ENCODE measurements at regions not wholly inside any gene's neighbourhood (a gene's known extent, or its start where the extent isn't known, plus 50 kb on each side); places are given as distances from the start of the nearest gene placed in this dataset.

DNA sequence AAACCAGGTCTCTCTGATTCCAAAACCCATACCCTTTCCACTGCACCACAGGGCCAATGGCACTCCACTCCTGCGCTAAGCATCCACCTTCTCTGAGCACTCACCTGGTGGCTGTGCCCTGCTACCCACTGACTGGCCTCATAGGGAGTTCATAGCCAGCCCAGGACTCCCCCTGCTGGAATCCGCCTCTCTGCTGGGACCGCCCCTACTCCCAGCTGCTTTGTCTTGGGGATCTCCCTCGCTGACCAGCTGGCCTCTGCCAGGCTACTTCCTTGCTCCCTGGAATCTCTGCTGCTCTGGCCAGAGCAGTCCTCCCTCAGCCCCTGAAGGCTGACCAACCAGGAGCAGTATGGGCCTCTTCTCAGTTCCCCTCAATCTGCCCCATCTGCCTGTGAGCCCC lies 129.7 kb downstream of the FAXC start:
- H3K27me3 Mint-ChIP-seq, result peaks cover 3% of the 10 kb centered on the region
- H3K36me3 Mint-ChIP-seq, result no peaks in the 10 kb centered on the region
- H3K9me3 Mint-ChIP-seq, result no peaks in the 10 kb centered on the region
- H3K4me1 Mint-ChIP-seq, result no peaks in the 10 kb centered on the region
- H3K27ac Mint-ChIP-seq, result no peak overlapping the region
- H3K4me3 Mint-ChIP-seq, result no peak overlapping the region
- ATAC-seq (ENCODE audit: low read depth) (no peak), DNase-seq (ENCODE audit: low spot score in 2 of 2) (no peak)

DNA sequence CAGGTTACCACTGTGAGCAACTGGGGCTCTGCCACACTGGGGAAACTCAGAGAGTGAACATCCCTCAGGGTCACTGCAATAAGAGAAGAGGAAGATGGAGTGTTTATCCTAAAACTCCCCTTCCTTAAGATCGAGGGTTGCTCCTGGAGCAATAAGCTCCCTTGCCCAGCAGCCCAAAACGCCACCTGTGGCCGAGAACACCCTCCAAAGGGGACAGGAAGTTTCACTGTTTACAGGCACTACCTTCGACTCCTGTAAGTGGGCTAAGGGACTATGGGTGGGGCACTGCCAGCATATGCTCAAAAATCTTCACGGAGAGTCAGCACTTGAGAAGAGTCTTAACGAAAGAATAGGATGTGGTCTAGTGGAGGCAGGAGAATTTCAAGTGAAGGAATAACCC lies 132.5 kb downstream of the FAXC start:
- no peak overlapping the region for H3K27ac Mint-ChIP-seq

DNA sequence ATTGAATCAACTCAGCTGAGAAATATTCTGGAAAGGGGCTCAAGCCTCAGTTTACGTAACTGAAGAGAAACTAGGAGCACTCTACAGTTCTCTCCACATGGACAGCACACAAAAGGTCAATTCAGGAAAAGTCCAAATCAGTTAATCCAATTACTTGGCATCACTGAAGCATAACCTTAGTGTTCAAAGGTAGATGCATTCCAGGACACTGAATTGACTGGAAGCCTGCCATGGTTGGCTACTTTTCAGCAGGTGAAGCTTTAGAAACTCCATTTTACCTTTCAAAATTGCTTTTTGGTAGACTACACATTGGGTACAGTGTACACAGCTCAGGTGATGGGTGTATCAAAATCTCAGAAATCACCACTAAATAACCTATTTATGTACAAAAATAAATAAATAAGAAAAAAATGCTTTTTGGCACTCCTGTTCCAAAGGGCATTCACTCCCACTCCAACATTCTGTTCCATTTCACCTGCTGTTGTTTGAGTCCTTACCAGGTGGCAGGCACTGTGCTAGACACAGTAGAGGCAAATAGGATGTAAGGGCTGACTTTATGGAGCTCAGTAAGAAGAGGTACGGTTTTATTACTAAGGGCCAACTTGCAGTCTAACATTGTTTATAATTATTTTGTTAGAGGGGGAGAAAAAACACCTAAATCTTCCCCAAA lies 153.4 kb downstream of the FAXC start:
- H3K27ac Mint-ChIP-seq, result no peak overlapping the region
- ATAC-seq (ENCODE audit: low read depth), result no peak

More for the DNA sequence above, 132.5 kb downstream of the FAXC start:
- Mint-ChIP-seq H3K36me3 (no peaks in the 10 kb centered on the region), H3K27me3 (peaks cover 3% of the 10 kb centered on the region), H3K4me3 (no peak overlapping the region), H3K4me1 (no peaks in the 10 kb centered on the region), H3K9me3 (no peaks in the 10 kb centered on the region)
- ATAC-seq (ENCODE audit: low read depth) (no peak), DNase-seq (ENCODE audit: low spot score in 2 of 2) (no peak)

DNA sequence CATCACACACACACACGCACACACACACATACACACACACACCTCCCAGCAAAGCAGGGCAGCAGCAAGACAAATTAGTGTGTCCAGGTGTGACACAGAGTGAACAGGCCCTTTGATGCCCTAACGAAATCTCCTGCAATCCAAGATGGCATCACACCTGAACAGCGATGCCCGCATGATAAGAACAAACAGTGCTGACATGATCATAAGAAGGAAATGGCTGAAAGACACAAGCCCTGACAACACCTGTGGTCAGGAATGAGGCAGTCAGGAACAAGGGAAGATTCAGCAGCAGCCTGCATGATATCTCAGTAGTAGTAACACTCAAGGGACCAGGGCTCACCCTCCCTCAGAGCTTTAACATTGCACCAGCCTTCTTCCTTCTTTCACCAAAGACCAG lies 156.9 kb downstream of the FAXC start:
- Mint-ChIP-seq H3K27me3 (peaks cover 6% of the 10 kb centered on the region), H3K4me3 (no peak overlapping the region), H3K36me3 (no peaks in the 10 kb centered on the region), H3K4me1 (peaks cover 5% of the 10 kb centered on the region), H3K27ac (no peak overlapping the region), H3K9me3 (no peaks in the 10 kb centered on the region)
- ATAC-seq (ENCODE audit: low read depth), result no peak
- no peak for DNase-seq (ENCODE audit: low spot score in 2 of 2)

More for the DNA sequence above, 153.4 kb downstream of the FAXC start:
- H3K4me3 Mint-ChIP-seq, result no peak overlapping the region
- H3K4me1 Mint-ChIP-seq, result no peaks in the 10 kb centered on the region
- no peak for DNase-seq (ENCODE audit: low spot score in 2 of 2)
- H3K9me3 Mint-ChIP-seq, result peaks cover 3% of the 10 kb centered on the region
- peaks cover 5% of the 10 kb centered on the region for H3K27me3 Mint-ChIP-seq
- H3K36me3 Mint-ChIP-seq, result no peaks in the 10 kb centered on the region

DNA sequence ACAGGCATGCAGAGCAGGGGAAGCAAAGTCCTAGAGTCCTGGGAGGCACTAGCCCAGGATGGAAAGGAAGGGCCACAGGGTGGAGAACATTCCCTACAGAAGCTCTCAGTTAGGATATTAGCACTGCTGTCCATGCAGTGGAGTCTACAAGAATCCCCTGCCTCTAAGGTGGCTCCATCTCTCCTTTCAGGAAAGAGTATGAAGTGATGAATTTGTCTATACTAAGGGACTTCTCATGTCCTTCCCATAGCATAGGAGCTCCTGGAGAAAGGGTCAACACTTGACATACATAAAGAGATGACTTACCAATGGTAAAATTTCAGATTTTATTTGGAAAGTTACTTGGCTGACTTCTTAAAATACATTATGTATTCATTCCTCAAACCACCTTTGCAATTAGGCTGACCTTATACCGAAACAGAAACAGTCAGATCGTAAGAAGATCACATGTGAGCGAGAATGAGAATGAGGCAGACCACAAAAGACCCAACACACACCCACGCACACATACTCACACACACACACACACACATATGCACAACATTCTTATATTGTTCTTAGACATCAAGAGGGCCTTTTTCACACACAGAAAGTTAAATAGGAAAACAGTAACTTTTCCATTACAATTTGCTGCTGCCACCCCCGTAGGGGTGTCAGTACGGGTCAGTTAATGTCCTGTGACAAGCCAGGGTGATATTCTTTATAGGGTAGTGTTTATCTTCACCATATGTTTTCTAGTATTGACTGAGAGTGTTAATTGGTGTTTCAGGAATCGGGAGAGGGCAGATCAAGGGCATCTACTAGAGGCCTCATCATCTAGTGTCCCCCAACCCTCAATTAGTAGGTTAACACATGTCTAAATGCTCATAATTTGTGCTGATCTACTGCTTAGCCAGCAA lies 159.4 kb downstream of the FAXC start:
- Mint-ChIP-seq H3K27ac (no peak overlapping the region), H3K4me3 (no peak overlapping the region), H3K27me3 (peaks cover 6% of the 10 kb centered on the region), H3K9me3 (no peaks in the 10 kb centered on the region), H3K36me3 (no peaks in the 10 kb centered on the region), H3K4me1 (peaks cover 5% of the 10 kb centered on the region)
- no peak for ATAC-seq (ENCODE audit: low read depth)
- DNase-seq (ENCODE audit: low spot score in 2 of 2), result no peak

DNA sequence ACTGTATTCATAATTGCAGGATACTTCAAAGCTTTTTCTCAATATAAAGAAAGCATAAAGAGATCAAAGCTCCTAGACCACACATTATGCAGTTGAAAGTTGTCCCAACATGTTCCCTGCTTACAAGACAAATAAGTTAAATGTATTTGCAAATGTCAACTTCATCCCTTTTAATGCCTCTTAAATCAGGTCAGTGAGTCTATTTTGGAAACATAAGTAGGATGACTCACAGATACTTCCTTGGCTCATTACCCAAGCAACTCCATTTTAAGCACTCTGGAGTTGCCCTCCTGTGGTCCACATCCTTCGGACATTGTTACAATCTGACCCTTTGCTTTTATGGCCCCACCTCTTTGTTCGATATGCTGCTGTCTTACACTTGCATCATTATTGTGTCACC lies 162.0 kb downstream of the FAXC start:
- no peak for DNase-seq (ENCODE audit: low spot score in 2 of 2)
- no peak for ATAC-seq (ENCODE audit: low read depth)

DNA sequence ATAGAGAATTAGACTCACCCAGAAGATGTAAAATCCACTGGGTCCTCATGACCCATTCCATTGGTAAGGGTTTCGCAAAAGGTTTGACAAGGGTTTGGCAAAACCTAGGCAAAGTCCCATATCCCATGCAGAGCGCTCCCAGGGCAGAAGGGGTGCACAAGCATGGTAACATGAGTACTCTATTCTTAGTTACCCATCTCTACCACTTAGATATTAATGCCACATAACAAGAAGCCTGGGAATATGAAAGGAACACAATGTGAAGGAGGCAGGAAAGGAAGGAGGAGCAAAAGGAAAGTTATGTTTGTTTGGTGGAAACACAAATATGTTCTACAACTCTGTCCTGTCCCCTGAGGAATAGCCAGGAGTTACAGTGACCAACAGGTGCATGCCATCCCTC lies 163.1 kb downstream of the FAXC start:
- H3K27me3 Mint-ChIP-seq, result peaks cover 1% of the 10 kb centered on the region
- DNase-seq (ENCODE audit: low spot score in 2 of 2) (no peak), ATAC-seq (ENCODE audit: low read depth) (no peak)
- H3K4me3 Mint-ChIP-seq, result no peak overlapping the region
- peaks cover 5% of the 10 kb centered on the region for H3K4me1 Mint-ChIP-seq
- no peaks in the 10 kb centered on the region for H3K36me3 Mint-ChIP-seq
- H3K27ac Mint-ChIP-seq, result no peak overlapping the region
- peaks cover 4% of the 10 kb centered on the region for H3K9me3 Mint-ChIP-seq

More for the DNA sequence above, 162.0 kb downstream of the FAXC start:
- Mint-ChIP-seq H3K27me3 (peaks cover 4% of the 10 kb centered on the region), H3K27ac (no peak overlapping the region), H3K4me3 (no peak overlapping the region), H3K36me3 (no peaks in the 10 kb centered on the region), H3K9me3 (peaks cover 1% of the 10 kb centered on the region), H3K4me1 (peaks cover 5% of the 10 kb centered on the region)

DNA sequence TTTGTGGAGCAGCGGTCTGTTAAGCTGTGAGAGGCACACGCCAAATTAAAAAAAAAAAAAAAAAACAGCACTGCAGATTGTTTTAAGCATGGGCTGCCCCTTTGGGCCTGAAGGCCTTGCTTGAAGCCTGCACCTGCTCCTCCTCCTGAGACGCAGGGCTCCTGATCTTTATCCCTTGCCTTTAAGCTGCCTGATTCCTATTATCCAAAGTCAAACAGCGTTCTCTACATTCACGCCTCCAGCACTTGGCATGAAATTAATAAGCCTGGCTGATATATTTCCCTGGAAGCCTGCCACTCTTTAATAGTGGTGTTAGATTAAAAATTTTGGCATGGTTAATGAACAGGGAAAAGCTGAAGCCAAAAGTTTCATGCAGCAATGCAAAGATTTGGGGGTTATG lies 163.9 kb downstream of the FAXC start:
- Mint-ChIP-seq H3K4me1 (peaks cover 5% of the 10 kb centered on the region), H3K27me3 (no peaks in the 10 kb centered on the region), H3K27ac (no peak overlapping the region), H3K4me3 (no peak overlapping the region), H3K9me3 (peaks cover 7% of the 10 kb centered on the region), H3K36me3 (no peaks in the 10 kb centered on the region)
- DNase-seq (ENCODE audit: low spot score in 2 of 2) (no peak), ATAC-seq (ENCODE audit: low read depth) (no peak)

DNA sequence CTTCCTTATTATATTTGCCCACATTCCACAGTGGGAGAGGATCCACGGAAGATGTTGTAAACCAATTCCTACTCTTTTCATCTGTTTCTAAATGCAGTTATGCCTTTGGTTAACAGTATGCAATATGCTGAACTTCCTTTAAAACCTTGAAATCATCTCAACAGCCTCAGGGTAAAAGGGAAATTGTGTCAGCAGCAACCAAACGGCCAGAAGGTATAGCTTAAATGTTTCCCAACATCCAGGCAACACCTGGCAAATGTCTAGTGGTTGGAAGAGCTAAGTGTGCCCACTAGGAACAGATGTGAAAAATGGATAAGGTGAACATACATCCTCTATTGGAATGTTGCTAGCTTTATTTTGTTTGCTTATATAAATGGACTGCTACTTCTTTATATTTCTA lies 164.8 kb downstream of the FAXC start:
- peaks cover 10% of the 10 kb centered on the region for H3K9me3 Mint-ChIP-seq
- no peak overlapping the region for H3K4me3 Mint-ChIP-seq
- no peaks in the 10 kb centered on the region for H3K36me3 Mint-ChIP-seq
- no peak overlapping the region for H3K27ac Mint-ChIP-seq
- H3K27me3 Mint-ChIP-seq, result no peaks in the 10 kb centered on the region
- no peak for DNase-seq (ENCODE audit: low spot score in 2 of 2)
- no peaks in the 10 kb centered on the region for H3K4me1 Mint-ChIP-seq
- no peak for ATAC-seq (ENCODE audit: low read depth)

DNA sequence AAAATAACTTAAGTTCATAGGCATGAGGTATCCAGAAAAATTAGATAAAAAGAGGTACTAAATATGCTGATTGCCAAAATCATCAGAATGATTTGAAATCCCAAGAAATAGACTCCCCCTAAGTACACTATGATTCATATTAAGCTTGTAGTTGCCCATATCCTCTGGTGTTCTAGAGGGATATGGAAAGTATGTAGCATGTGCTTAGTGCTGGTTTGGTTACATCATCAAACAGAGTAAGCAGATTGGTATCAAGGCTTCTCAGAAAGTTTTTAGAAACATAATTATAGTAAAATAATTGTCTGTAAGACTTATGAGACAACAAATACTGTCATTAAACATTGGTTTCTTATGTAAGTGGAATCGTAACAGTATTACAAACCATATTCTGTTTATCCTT lies 166.4 kb downstream of the FAXC start:
- H3K4me1 Mint-ChIP-seq, result no peaks in the 10 kb centered on the region
- no peak overlapping the region for H3K4me3 Mint-ChIP-seq
- no peaks in the 10 kb centered on the region for H3K27me3 Mint-ChIP-seq
- ATAC-seq (ENCODE audit: low read depth) (no peak), DNase-seq (ENCODE audit: low spot score in 2 of 2) (no peak)
- no peak overlapping the region for H3K27ac Mint-ChIP-seq
- no peaks in the 10 kb centered on the region for H3K36me3 Mint-ChIP-seq
- peaks cover 13% of the 10 kb centered on the region for H3K9me3 Mint-ChIP-seq

DNA sequence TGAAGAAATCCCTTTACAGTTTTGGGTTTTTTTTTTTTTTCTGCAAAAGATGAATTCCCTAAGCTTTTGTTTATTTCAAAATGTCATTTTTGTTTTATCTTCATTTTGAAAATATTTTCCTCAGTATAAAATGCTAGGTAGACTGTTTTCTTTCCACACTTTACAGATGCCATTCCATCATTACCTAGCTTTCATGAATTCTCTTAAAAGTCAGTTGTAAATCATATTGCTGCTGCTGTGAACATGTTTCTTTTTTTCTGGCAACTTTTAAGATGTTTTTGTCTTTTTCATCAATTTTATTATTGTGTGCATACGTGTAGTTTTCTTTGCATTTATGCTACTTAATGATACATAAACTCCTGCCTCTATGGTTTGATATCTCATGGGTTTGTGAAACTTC lies 168.3 kb downstream of the FAXC start:
- Mint-ChIP-seq H3K9me3 (peaks cover 13% of the 10 kb centered on the region), H3K27me3 (no peaks in the 10 kb centered on the region), H3K4me1 (no peaks in the 10 kb centered on the region), H3K27ac (no peak overlapping the region), H3K4me3 (no peak overlapping the region), H3K36me3 (no peaks in the 10 kb centered on the region)
- DNase-seq (ENCODE audit: low spot score in 2 of 2) (no peak), ATAC-seq (ENCODE audit: low read depth) (no peak)

DNA sequence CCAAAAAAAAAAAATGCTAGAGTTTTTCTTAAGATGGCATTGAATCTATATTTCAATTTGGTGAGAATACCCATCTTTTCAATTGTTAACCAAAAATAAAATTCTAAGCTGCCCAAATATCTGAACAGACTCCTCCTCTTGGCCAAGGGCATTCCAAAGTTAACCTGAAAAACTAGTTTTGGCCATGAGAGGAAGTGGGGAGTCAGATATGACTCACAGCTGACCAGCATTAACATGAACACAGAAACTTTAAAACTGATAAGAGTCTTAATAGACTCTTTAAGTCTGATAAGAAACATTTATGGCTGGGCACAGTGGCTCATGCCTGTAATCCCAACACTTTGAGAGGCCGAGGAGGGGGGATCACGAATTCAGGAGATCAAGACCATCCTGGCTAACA lies 171.3 kb downstream of the FAXC start:
- Mint-ChIP-seq H3K27ac (no peak overlapping the region), H3K36me3 (no peaks in the 10 kb centered on the region), H3K4me1 (no peaks in the 10 kb centered on the region), H3K9me3 (peaks cover 13% of the 10 kb centered on the region), H3K27me3 (no peaks in the 10 kb centered on the region), H3K4me3 (no peak overlapping the region)
- ATAC-seq (ENCODE audit: low read depth) (no peak), DNase-seq (ENCODE audit: low spot score in 2 of 2) (no peak)

DNA sequence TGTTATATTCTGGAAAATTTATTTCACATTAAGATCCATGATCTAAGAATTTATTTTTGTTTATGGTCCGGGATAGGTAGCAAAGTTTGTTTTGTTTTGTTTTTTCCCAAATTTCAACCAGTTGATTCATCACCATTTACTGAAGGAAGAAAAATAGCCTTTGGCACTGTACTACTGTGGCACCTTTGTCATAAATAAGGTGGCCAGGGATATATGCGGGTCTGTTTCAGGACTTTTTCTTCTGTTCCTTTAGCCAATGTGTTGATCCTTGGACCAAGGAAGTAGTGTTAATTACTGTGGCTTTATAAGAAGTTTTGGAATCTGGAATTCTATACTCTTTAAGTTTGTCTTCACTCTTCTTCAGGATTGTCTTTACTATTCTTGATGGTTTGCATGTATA lies 171.7 kb downstream of the FAXC start:
- Mint-ChIP-seq H3K36me3 (no peaks in the 10 kb centered on the region), H3K27ac (no peak overlapping the region), H3K4me1 (no peaks in the 10 kb centered on the region), H3K4me3 (no peak overlapping the region), H3K27me3 (no peaks in the 10 kb centered on the region), H3K9me3 (peaks cover 13% of the 10 kb centered on the region)
- DNase-seq (ENCODE audit: low spot score in 2 of 2) (no peak), ATAC-seq (ENCODE audit: low read depth) (no peak)

DNA sequence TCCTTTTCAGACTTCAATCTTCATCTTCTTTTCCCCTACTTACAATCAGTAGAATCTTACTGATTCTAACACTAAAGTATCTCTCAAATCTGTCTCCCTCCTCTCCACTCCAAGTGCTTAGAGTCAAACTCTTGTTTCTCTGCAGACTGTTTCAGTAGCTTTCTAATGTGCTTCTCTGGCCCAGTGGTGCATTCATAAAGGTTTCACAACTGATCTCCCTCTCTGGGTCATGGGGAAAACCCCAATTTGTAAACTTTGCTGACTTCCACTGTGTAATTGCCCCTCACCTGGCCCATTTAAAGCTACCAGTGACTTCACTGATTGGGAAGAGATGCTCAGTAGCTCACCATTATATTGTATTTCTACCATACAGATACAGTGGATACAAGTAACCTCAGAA lies 183.6 kb downstream of the FAXC start:
- no peaks in the 10 kb centered on the region for H3K9me3 Mint-ChIP-seq
- no peak for DNase-seq (ENCODE audit: low spot score in 2 of 2)
- no peaks in the 10 kb centered on the region for H3K36me3 Mint-ChIP-seq
- H3K27ac Mint-ChIP-seq, result no peak overlapping the region
- no peaks in the 10 kb centered on the region for H3K4me1 Mint-ChIP-seq
- H3K27me3 Mint-ChIP-seq, result peaks cover 7% of the 10 kb centered on the region
- no peak overlapping the region for H3K4me3 Mint-ChIP-seq
- no peak for ATAC-seq (ENCODE audit: low read depth)

DNA sequence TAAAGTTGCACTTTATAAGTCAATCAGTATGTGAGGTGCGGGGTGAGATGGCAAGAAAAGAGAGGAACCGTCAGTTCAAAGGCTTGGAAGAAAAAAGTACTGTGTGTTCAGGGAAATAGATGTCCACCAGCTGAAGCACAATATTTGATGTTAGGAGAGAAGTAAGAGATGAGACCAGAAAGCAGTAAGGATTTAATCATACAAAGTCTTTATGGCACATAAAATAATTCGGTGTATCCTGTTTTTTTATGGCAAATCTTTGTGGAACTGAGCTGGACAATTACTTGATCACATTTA lies 197.2 kb downstream of the FAXC start:
- no peak overlapping the region for H3K4me3 Mint-ChIP-seq
- H3K36me3 Mint-ChIP-seq, result no peaks in the 10 kb centered on the region
- ATAC-seq (ENCODE audit: low read depth) (no peak), DNase-seq (ENCODE audit: low spot score in 2 of 2) (no peak)
- H3K27me3 Mint-ChIP-seq, result peaks cover 10% of the 10 kb centered on the region
- H3K9me3 Mint-ChIP-seq, result no peaks in the 10 kb centered on the region
- no peak overlapping the region for H3K27ac Mint-ChIP-seq
- no peaks in the 10 kb centered on the region for H3K4me1 Mint-ChIP-seq
